C4-2B (cell line): ENCODE measurements at regions not wholly inside any gene's neighbourhood (a gene's known extent, or its start where the extent isn't known, plus 50 kb on each side); places are given as distances from the start of the nearest gene placed in this dataset.

ENCODE experiments used
- CTCF ChIP-seq: fragments of 450-650 bp; conservative IDR thresholded peaks from 2 replicates; pipeline ENCODE4 v1.5.1; 2017; ENCODE audit warnings: mild to moderate bottlenecking
- ZFX ChIP-seq: fragments of 450-650 bp; IDR thresholded peaks from 2 replicates; pipeline ENCODE4 v1.6.1; 2017

- no peak for TF ChIP-seq CTCF
- TF ChIP-seq ZFX: no peak
Observed at GRCh38 chr5:62000646-62001045, 305.4 kb upstream of the KIF2A start.
